ENCODE measurements at regions not wholly inside any gene's neighbourhood (a gene's known extent, or its start where the extent isn't known, plus 50 kb on each side); places are given as distances from the start of the nearest gene placed in this dataset.
"Not testable (repeated sequence)": the region's sequence is repeated elsewhere in the genome, so short reads cannot be mapped to it uniquely, and the experiment has no call there.

DNA sequence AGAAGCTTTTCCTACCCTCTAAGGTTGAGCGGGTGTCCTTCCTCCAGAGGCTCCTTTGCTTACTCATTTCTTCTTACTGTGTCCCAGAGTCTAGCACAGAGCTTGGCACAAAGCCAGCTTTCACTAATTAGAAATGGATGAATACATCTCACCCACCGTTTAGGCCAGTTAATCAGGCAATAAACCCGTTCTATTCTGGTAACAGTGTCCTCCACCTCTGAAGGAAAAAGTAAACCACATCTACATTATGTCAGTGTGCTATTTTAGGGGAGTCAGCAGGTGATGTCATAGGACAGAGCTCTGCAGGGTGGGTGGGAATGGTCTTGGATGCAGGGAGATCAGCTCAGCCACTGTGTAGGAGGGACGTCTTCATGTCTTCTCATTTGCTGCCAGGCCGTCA is 109.2 kb downstream of the OSTF1 start:
- no peak for DNase-seq (ENCODE audit: low read depth in 2 of 2)

DNA sequence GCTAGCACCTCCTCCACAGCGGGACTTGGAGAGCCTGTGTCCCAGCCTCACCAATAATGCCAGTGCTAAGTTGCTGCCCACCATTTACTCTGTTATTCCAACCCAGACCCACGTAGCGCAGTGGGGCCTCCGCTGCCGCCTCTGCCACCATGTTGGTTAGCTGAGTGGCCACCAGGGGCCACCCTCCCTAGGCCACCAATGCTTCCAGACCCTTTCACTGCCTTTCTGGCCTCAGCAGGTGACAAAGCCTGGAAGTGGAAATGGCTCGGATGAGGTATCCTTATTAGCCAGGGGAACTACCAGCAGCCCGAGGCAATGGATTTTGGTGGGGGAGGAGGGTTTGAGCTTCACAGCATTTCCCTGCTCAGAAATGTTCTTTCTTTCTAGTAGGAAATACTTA is 110.1 kb downstream of the OSTF1 start:
- no peak for DNase-seq (ENCODE audit: low read depth in 2 of 2)

- no peak for DNase-seq (ENCODE audit: low read depth in 2 of 2)
These were observed 112.7 kb downstream of the OSTF1 start for GRCh38 chr9:75200892-75201470.

DNA sequence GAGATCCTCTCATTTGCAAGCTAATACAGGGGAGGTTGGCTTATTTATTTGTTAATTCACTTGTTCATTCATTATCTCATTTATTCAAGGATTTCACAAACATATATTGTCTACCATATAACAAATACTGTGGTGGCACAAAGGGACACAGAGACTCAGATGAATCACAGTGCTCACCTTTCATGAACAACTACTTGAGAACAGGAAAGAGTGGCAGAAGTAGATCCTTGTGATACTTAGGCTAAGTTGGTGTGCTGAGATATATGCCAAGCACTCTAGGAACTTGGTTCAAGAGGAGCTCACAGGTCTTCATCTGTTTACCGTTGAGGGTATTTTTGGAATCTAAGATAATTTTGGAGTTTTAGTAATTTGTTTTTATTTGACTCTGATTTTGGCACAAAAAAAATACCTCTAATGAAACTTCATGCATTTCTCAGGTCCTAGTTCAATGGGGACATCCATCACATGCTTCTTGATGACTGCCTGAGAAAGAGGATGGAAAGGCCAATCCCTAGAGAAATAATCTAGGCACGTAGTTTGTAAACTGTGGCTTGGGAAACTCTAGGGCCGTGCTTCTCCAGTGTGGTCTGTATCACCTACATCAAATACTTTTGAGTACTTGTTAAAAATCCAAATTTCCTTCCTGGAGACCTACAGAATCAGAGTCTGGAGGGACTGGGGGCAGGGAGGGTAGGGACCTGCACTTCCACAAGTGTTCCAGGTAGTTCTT is 113.3 kb downstream of the OSTF1 start:
- DNase-seq (ENCODE audit: low read depth in 2 of 2): no peak

- not testable (repeated sequence) for DNase-seq (ENCODE audit: low read depth in 2 of 2)
These were observed 119.7 kb downstream of the OSTF1 start for GRCh38 chr9:75207997-75208396.

DNA sequence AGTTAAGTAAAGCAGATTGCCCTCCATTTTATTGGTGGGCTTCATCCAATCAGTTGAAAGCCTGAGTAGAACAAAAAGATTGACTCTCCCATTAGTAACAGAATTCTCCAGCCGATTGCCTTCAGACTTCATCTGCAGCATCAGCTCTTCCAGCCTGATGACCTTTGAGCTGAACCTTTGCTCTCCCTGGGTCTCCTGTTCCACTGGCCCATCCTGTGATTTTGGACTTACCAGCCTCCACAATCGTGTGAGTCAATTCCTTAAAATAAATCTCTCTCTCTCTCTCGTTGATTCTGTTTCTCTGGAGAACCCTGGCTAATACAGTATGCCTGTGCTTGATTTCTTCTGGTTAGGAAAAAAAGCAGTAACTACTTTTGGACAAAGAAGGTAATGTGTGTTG is 121.9 kb downstream of the OSTF1 start:
- no peak for DNase-seq (ENCODE audit: low read depth in 2 of 2)

DNA sequence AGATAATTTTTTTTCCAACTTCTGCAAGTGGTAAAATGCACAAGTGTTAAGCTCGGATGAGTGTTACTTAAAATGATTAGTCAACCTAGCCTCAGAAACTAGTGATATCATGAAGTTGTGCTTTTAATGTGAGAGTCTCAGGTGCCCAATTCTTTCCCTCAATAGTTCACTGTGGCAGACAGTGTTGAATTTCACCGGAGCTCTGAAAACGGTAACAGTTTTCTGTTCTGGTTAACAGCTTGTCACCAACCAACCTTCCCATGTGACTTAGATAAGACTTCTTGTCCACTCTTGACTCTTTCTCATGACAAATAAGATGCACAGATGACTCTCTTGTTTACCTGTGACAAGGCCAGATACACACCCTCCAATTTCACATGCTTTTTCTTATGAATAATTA is 125.5 kb downstream of the OSTF1 start:
- DNase-seq (ENCODE audit: low read depth in 2 of 2): no peak

DNA sequence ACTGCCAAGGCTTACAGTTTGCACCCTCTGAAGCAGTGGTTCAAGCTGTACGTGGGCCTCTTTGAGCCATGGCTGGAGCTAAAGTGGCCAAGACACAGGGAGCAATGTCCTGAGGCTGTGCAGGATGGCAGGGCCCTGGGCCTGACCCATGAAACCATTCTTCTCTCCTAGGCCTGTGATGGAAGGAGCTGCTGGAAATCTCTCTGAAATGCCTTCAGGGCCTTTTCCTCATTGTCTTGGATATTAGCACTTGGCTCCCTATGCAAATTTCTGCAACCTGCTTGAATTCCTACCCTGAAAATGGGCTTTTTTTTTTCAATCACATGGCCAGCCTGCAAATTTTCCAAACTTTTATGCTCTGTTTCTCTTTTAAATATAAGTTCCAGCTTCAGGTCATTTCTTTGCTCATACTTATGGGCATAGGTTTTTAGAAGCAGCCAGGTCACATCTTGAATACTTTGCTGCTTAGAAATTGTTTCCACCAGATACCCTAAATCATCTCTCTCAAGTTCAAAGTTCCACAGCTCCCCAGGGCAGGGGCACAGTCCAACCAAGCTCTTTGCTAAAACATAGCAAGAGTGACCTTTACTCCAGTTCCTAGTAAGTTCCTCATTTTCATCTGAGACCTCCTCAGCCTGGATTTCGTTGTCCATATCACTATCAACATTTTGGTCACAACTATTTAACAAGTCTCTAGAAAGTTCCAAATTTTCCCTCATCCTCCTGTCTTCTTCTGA is 138.3 kb downstream of the OSTF1 start:
- DNase-seq (ENCODE audit: low read depth in 2 of 2): no peak

DNA sequence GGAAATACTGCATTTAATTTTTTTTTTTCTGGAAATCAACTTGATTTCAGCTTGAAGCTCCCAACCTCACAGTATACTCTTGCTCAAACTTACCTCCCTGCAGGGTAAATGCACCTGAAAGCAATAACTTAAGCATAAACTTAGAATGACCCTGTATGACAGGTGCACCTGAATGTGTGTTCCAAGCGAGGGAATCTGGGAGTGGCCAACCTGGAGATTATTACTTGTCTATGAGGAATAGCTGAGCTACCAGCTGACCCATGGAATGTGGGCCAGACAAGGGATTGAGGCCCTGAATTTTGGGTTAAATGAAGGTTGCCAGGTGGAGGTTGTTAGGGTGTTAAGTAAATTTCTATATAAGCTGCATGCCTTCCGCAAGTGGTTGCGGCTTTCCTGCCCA is 140.6 kb downstream of the OSTF1 start:
- DNase-seq (ENCODE audit: low read depth in 2 of 2): no peak

- DNase-seq (ENCODE audit: low read depth in 2 of 2): no peak
These were observed 141.5 kb downstream of the OSTF1 start for GRCh38 chr9:75229605-75230332.

DNA sequence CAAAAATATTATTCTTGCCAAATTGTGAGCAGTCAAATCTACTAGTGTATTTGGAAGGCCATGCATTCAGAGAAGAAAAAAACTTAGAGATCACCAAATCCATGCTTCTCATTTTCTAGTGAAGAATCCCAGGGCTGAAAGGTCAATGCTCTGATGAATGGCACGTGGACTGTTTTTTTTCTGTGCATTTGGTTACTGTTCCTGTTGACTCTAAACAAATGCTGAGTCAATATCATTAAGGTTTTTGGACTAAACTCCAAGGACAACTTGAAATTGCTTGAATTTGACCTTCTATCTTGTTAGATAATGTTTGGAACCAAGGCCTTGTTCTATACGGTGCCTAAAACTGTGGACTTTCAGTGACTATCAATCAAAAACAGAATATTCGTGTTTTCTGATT is 142.2 kb downstream of the OSTF1 start:
- no peak for DNase-seq (ENCODE audit: low read depth in 2 of 2)

GRCh38 chr9:75231167-75231566 is 142.9 kb downstream of the OSTF1 start:
- no peak for DNase-seq (ENCODE audit: low read depth in 2 of 2)

DNA sequence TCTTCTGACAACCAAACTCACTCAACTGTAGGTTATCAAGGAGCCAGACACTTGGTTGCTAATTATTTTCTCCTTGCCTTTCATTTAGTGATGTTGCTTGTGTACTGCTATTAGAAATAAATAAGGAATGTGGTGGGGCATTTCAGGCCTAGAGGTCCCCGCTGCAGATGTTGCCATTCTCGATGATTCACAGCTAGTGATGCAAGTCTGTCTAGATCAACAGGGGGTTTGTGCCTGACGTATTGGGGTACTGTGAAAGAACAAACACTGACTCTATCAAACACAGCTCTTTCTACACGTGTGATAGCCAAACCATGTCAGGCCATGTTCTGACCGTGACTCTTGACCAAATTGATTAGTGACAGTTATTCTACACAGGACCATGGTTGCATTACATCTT is 144.7 kb downstream of the OSTF1 start:
- no peak for DNase-seq (ENCODE audit: low read depth in 2 of 2)

GRCh38 chr9:75235632-75236031 is 147.3 kb downstream of the OSTF1 start:
- no peak for DNase-seq (ENCODE audit: low read depth in 2 of 2)

DNA sequence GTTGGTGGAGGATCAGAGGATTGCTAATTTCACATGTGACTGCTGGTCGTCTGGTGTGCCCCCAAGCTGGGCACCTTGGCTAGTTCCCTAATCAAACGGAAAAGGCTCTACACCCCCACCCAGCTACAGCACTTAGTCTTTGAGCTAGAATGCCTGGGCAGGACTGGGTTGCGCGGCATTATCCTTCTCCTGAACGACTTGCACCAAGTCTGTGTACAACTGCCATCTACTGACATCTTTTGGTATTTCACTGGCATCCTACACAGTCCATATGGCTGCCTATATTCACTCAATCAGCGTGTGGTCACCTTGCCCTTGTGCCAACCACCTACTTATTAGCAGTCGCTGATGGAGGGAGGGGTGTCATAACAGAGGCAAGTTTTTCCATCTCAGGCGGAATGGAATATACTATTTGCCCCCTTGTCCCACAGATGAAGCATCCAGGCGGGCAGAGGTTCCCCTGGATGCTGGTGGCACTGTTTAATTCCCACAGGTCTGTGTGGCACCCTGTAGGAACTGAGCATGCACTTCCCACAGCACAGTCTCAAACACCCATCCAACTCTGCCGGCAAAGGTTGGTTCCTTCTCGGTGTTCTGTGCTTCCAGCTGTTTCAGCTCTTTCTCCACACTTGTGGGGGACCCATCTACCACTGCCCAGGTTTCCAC is 150.1 kb downstream of the OSTF1 start:
- peak in 1 of 2 donors; percentile 16 for DNase-seq (ENCODE audit: low read depth in 2 of 2)

- DNase-seq (ENCODE audit: low read depth in 2 of 2): no peak
These were observed 150.9 kb downstream of the OSTF1 start for GRCh38 chr9:75239176-75239575.

- DNase-seq (ENCODE audit: low read depth in 2 of 2): no peak
These were observed 154.1 kb downstream of the OSTF1 start for GRCh38 chr9:75242426-75242825.

DNA sequence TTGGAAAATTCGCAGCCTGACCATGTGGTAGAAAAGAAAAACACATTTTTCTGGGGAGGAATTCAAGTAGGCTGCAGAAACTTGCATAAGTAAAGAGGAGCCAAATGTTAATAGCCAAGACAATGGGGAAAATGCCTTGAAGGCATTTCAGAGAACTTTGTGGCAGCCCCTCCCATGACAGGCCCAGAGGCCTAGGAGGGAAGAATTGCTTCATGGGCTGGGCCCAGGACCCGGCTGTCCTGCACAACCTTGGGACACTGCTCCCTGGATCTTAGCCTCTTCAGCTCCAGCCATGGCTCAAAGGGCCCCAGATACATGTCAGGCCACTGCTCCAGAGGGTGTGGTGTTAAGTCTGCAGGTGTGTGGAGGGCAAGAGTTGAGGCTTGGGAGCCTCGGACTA is 158.6 kb downstream of the OSTF1 start:
- DNase-seq (ENCODE audit: low read depth in 2 of 2): no peak

DNA sequence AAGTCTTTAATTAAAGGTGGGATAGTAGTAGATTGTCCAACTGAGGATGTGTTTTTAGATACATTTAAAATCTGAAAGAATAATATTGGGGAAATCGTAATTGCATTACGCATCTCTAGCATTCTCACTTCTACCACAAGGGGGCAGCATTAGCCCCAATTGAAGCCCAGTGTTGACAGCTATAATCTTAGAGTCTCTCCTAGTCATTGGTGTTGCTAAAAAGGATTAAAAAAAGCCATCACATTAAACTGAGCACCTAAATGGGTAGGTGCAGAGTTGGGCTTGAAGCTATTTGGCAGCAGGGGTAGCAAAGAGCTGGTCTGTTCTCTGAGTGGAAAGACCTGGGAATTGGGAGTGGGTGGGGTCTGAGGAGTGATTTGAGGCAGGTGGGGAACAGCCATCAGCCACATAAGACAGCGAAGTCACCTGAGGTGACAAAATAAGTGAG is 177.2 kb downstream of the OSTF1 start:
- DNase-seq (ENCODE audit: low read depth in 2 of 2): peak; percentile 2 to 20

DNA sequence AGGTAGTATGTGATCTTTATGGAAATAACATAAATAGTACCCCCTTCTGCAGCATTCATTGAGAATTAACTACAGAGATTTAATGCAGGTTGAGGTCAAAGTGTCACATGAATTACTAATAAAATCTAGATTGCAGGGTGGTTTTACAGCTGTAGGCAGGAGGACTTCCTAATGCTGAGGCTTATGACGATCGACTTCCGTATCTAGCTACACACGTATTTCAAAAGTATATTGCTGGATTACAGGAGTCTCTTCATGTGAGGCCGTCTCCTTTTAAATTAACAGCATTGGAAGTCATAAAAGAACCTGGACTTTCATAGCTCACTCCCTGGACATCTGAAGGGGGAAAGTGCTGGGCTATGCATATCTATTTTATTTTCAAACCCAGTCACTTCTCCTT is 180.9 kb downstream of the OSTF1 start:
- no peak for DNase-seq (ENCODE audit: low read depth in 2 of 2)

GRCh38 chr9:75273055-75273454 is 184.7 kb downstream of the OSTF1 start:
- not testable (repeated sequence) for DNase-seq (ENCODE audit: low read depth in 2 of 2)

GRCh38 chr9:75274781-75275180 is 186.5 kb downstream of the OSTF1 start:
- DNase-seq (ENCODE audit: low read depth in 2 of 2): no peak

Data from stimulated activated CD4-positive, alpha-beta T cell treated with anti-CD3 and anti-CD28 coated beads, Interleukin-1b, Interleukin-23, amount 100 ng/mL, for 4 hours (primary cell).